ENCODE measurements at regions not wholly inside any gene's neighbourhood (a gene's known extent, or its start where the extent isn't known, plus 50 kb on each side); places are given as distances from the start of the nearest gene placed in this dataset.

DNA sequence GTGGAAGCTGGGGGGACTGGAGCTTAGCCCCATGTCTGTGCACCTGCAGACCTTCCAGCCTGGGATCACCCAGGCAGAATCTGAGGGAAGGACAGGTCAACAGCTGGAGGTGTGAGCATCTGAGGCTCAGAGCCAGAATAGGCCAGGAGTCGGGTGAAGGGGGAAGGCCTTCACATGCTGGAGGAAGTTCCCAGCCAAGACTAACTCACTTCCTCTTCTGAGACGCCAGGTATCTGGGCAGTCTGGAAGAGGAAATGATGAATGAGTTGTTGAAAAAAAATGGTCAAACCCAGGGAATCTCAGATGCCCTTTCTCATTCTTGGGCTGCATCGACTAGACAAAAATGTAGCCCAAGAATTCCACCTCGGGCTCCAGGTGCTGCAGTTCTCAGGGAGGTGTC lies 73.6 kb upstream of the TIAM2 start:
- POLR2A ChIA-PET: no interaction called here
- BruUV-seq (replicated peaks): no TSS peak
- Histone ChIP-seq H3K4me2 (ENCODE audit: insufficient read depth, low read length) (no peak overlapping the region), H3K4me1 (ENCODE audit: control insufficient read depth, extremely low read depth, insufficient read depth, low read length) (peaks cover 9% of the 10 kb centered on the region), H4K20me1 (replicated peaks; ENCODE audit: control insufficient read depth, extremely low read depth, insufficient read depth, low read length) (no peaks in the 10 kb centered on the region), H3K27me3 (ENCODE audit: control insufficient read depth in 2 of 2, insufficient read depth in 2 of 2, low read length in 2 of 2) (no peaks in the 10 kb centered on the region), H3K79me2 (ENCODE audit: control insufficient read depth, insufficient read depth, low read length) (no peaks in the 10 kb centered on the region), H3K9me3 (replicated peaks; ENCODE audit: control insufficient read depth, insufficient read depth, low read length) (no peaks in the 10 kb centered on the region), H3K36me3 (ENCODE audit: control insufficient read depth in 2 of 2, extremely low read depth in 1 of 2, insufficient read depth in 2 of 2, low read length in 2 of 2) (no peaks in the 10 kb centered on the region), H2AFZ (ENCODE audit: low read depth, low read length) (no peak overlapping the region), H3K27ac (ENCODE audit: insufficient read depth, low read depth, low read length) (no peak overlapping the region), H3K4me3 (replicated peaks in 1 of 3; ENCODE audit: insufficient read depth in 1 of 3, low read depth in 1 of 3, low read length in 3 of 3) (no peak overlapping the region), H3K9me1 (replicated peaks; ENCODE audit: control insufficient read depth, extremely low read depth, insufficient read depth, low read length) (no peaks in the 10 kb centered on the region), H3K9ac (replicated peaks; ENCODE audit: extremely low read depth, insufficient read depth, low read length) (no peak overlapping the region)
- intact Hi-C loops (cut with micrococcal nuclease): no loop called here
- FAIRE-seq (peak; percentile 69), DNase-seq (ENCODE audit: low read depth, low spot score) (peak; percentile 23)
- CTCF ChIA-PET: interaction anchor here (1.6 to 4.8 kb wide), 2 partner anchors 54 to 246 kb away, joined by 5 to 24 read pairs; no protein-coding TSS in a partner anchor
- TF ChIP-seq POLR2AphosphoS5 (IDR thresholded peaks at IDR 0.05; ENCODE audit: insufficient read depth, low read depth, low read length) (peak; percentile 34), FOS (IDR thresholded peaks at IDR 0.05; ENCODE audit: borderline replicate concordance, insufficient read depth, low read length) (no peak), GATA2 (IDR thresholded peaks at IDR 0.05; ENCODE audit: insufficient read depth, insufficient read length, low read depth, low read length) (no peak), POLR2A (IDR thresholded peaks at IDR 0.05; ENCODE audit: low read depth, low read length) (no peak), EZH2 (IDR thresholded peaks at IDR 0.05; ENCODE audit: borderline replicate concordance, low read depth, low read length, severe bottlenecking) (no peak)
- dilution Hi-C loops (cut with MboI; ENCODE audit: extremely low pct_ligation_motif_present, low sequenced_read_pairs): no loop called here

DNA sequence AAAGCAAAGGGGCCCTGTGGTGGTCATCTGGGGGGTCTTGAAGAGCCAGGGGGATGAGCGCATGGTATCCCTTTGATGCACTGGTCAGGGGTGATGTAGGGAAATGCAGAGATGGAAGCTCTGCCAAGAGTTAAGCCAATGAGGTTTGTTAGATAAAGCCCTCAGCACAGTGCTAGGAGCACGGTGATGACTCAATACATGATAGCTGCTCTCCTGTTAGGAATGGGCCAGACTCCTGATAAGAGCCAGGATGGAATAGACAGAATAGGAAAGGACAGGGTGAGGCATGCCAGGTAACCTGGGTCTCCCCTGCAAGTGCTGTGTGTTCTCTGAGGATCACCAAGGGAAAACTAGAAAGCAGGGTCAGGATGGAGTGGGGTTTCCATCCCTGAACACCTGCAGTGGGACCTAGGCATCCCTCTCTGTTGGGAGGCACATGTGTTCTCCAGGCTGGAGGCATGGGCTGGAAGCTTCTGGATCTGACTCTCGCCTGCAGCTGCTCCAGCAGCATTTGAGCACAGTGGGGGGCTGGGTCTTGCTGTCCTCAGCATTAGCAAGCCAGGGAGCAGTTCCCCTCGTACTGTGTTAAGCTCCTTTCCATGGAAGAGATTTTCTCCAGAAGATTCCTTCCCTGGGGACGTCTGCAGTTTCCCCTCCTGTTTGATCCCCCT lies 71.8 kb upstream of the TIAM2 start:
- CTCF ChIA-PET: interaction anchor here (0.9 to 3.4 kb wide), 6 partner anchors 14 to 325 kb away, joined by 3 to 16 read pairs (median 4); no protein-coding TSS in a partner anchor
- Histone ChIP-seq H3K36me3 (ENCODE audit: control insufficient read depth in 2 of 2, extremely low read depth in 1 of 2, insufficient read depth in 2 of 2, low read length in 2 of 2) (no peaks in the 10 kb centered on the region), H3K4me1 (ENCODE audit: control insufficient read depth, extremely low read depth, insufficient read depth, low read length) (peaks cover 9% of the 10 kb centered on the region), H3K27ac (ENCODE audit: insufficient read depth, low read depth, low read length) (no peak overlapping the region), H3K27me3 (ENCODE audit: control insufficient read depth in 2 of 2, insufficient read depth in 2 of 2, low read length in 2 of 2) (no peaks in the 10 kb centered on the region), H3K9ac (replicated peaks; ENCODE audit: extremely low read depth, insufficient read depth, low read length) (no peak overlapping the region), H2AFZ (ENCODE audit: low read depth, low read length) (no peak overlapping the region), H3K9me3 (replicated peaks; ENCODE audit: control insufficient read depth, insufficient read depth, low read length) (no peaks in the 10 kb centered on the region), H4K20me1 (replicated peaks; ENCODE audit: control insufficient read depth, extremely low read depth, insufficient read depth, low read length) (no peaks in the 10 kb centered on the region), H3K4me3 (replicated peaks in 1 of 3; ENCODE audit: insufficient read depth in 1 of 3, low read depth in 1 of 3, low read length in 3 of 3) (no peak overlapping the region), H3K9me1 (replicated peaks; ENCODE audit: control insufficient read depth, extremely low read depth, insufficient read depth, low read length) (no peaks in the 10 kb centered on the region), H3K79me2 (ENCODE audit: control insufficient read depth, insufficient read depth, low read length) (no peaks in the 10 kb centered on the region), H3K4me2 (ENCODE audit: insufficient read depth, low read length) (no peak overlapping the region)
- no peak for FAIRE-seq
- DNase-seq (ENCODE audit: low read depth, low spot score): no peak
- no peak for TF ChIP-seq EZH2 (IDR thresholded peaks at IDR 0.05; ENCODE audit: borderline replicate concordance, low read depth, low read length, severe bottlenecking)
- TF ChIP-seq, protein P1, sequence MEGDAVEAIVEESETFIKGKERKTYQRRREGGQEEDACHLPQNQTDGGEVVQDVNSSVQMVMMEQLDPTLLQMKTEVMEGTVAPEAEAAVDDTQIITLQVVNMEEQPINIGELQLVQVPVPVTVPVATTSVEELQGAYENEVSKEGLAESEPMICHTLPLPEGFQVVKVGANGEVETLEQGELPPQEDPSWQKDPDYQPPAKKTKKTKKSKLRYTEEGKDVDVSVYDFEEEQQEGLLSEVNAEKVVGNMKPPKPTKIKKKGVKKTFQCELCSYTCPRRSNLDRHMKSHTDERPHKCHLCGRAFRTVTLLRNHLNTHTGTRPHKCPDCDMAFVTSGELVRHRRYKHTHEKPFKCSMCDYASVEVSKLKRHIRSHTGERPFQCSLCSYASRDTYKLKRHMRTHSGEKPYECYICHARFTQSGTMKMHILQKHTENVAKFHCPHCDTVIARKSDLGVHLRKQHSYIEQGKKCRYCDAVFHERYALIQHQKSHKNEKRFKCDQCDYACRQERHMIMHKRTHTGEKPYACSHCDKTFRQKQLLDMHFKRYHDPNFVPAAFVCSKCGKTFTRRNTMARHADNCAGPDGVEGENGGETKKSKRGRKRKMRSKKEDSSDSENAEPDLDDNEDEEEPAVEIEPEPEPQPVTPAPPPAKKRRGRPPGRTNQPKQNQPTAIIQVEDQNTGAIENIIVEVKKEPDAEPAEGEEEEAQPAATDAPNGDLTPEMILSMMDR (IDR thresholded peaks at IDR 0.05; ENCODE audit: extremely low read depth in 1 of 2, insufficient read depth in 1 of 2, low read depth in 1 of 2, low read length in 2 of 2): no peak
- TF ChIP-seq GATA2 (IDR thresholded peaks at IDR 0.05; ENCODE audit: insufficient read depth, insufficient read length, low read depth, low read length): no peak
- TF ChIP-seq JUN (IDR thresholded peaks at IDR 0.05; ENCODE audit: borderline replicate concordance, insufficient read depth, insufficient read length, low read depth): no peak
- no peak for TF ChIP-seq FOS (IDR thresholded peaks at IDR 0.05; ENCODE audit: borderline replicate concordance, insufficient read depth, low read length)
- TF ChIP-seq POLR2A (IDR thresholded peaks at IDR 0.05; ENCODE audit: low read depth, low read length): no peak
- no peak for TF ChIP-seq MYC (IDR thresholded peaks at IDR 0.05; ENCODE audit: low read depth, low read length)
- TF ChIP-seq POLR2AphosphoS5 (IDR thresholded peaks at IDR 0.05; ENCODE audit: insufficient read depth, low read depth, low read length): no peak
- no TSS peak for BruUV-seq (replicated peaks)
- dilution Hi-C loops (cut with MboI; ENCODE audit: extremely low pct_ligation_motif_present, low sequenced_read_pairs) (no loop called here), intact Hi-C loops (cut with micrococcal nuclease) (no loop called here)
- POLR2A ChIA-PET: no interaction called here
